NCI-H1930 (cell line): ENCODE measurements at regions not wholly inside any gene's neighbourhood (a gene's known extent, or its start where the extent isn't known, plus 50 kb on each side); places are given as distances from the start of the nearest gene placed in this dataset.

Experiments
- DNase-seq, 2 experiments: peaks; one replicate each; lab custom pipeline; 2025; lab: John Stamatoyannopoulos, UW

DNA sequence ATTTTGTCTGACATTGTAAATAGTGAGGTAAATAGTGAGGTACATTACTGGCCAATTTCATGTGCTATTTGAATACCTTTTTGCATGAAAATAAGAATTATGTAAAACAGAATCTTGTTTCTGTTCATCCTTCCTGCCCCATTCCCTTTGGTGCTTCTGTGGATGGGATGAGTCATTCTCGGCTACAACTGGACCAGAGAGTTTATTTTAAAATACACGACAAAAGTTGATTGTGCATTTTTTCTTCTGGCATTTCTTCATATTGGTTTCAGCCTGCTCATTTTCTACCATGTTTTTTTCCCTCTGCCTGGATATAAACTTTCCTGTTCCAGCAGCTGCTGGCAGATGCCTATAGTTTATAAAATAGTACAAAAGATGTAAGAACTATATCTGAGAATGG, 107.5 kb downstream of the CYSLTR2 start:
- no peak for DNase-seq

DNA sequence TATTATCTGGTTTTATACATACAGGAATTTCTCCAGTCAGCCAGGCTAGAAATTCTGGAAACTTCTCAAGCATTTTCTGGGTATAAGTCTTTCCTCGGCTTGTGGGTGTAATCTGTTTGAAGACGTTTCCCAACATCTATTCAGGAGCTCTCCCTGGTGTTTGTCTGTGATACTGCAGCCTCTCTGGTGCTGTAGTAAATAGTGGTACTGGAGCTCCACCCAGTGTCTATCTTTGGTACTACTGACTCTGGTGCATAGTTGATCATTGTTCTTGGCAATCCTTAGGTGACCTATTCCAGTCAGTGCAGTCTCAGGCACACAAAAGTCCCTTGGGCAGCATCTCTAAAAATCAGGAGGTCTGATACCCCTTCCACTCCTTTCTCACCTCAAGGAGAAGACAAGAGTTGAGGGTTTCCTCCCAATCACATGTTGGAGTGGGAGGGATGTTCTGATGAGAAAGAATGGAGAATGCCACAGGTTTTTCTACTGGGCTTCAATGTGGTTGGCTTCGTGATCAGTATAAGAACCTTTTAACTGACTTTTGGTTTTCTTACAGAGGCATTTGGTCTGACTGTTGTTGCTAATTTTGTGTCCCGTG, 115.5 kb downstream of the CYSLTR2 start:
- DNase-seq: peak; percentile 43 to 70

DNA sequence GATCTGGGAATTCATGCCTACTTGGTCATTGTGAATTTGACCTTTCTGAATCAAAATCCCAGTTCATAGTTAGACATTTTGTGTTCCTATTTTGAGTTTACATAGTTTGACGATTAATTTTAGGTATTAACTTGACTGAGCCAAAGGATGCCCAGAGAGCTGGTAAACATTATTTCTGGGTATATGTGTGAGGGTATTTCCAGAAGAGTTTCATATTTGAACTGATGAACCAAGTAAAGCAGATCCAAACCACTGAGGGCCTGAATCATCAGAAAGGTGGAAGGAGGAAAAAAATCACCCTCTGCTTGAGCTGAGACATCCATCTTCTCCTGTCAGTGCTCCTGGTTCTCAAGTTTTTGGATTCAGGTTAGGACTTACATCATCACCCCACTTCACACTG, 116.6 kb downstream of the CYSLTR2 start:
- no peak for DNase-seq

DNA sequence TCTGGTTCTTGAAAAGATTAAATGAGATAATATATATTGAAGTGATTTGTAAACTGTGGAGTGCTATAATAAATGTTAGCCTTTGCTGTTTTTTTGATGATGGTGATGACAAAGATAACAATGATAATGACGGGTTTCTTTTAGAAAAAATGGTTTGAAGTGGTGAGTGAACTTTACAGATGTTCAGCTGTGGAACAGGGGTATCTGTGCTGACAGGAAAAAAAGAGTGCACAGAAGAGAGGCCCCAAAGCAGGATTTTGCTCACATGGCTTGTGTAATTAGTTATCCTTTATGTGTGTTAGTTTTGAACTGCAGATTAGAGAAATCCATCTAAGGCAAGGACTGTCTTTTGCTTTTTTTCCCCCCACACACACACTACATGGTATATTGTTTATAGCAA, 119.2 kb downstream of the CYSLTR2 start:
- no peak for DNase-seq

DNA sequence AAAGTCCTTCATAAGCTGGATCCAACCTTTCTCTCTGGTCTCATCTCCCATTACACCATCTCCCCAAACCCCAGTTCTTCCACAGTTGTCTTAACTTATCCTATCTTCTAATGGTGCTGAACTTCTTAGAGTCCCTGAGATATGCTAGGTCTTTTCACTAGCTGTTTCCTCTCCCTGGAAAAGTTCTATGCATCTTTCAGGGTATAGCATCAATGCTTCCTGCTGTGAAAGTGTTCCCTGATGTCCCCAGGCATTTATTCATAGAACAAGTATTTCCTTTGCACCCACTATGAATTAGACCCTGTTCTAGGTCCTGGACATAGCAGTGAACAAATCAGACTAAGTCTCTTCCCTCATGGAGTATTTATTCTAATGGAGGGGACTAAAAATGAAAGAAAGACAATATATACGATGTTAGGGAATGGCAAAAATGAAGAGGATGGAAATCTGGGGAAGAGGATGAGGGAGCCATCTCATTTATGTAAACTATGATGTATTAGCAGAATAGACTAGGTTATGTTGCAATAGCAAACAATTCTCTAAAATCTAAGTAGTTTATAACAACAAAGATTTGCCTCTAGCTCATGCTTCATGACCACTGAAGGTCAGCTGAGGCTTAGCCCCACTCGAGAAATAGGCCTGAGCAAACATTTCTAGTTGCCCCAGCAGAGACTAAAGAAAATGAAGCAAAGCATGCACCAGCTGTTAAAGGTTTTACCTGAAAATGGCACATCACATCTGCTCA, 120.0 kb downstream of the CYSLTR2 start:
- DNase-seq: no peak

DNA sequence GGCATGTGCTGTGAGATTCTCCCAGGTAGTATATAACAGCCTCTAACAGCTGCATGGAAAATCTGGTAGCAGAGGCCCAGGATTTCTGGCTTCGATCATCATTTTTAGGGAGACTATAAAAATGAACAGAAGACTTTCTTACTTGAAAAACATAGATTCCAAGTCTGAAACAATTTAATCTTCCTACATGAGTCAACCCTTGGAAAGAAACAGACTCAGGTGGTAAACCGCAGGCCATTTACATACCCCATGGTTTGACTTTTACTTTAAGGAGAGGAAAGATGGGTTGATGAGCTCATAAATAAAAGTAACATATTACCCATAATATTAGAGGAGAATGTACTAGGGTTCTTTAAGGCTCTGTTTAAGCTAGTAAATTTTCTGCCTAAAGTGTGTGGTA, 121.6 kb downstream of the CYSLTR2 start:
- DNase-seq: no peak

DNA sequence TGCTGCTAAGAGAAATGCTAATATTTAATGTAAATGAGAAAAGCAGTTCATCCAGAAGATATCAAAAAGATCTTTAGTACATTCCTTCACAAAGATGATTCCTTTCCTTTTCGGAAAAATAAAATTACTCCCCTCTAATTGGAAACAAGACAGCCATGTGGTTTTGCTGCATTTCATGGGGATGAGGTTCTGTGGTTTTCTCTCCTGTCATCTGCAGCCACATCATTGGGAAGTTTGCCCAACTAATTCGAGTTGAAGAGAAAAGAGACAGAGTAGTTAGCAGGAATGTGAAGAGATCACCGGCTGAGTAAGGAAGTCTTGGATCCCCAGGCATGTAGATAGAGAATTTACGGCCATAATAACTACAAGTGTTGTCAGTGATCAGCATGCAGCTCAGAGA, 122.1 kb downstream of the CYSLTR2 start:
- no peak for DNase-seq

DNA sequence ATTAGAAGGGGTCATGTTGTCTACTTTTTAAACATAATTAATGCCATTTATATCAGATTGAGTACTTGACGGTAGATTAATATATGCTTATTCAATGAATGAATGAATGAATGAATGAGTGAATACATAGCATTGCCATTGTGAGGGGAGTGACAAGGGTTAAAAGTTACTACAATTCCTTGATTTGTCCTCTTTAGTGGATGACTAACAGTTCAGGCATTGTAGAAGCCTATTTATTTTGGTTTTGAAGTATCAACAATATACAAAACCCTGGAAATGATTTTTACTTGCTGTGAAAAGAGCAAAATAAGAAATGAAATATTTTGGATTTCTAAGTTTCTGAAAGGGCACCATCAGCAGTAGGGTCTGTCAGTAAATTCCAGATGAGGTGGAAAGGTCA, 122.7 kb downstream of the CYSLTR2 start:
- no peak for DNase-seq

DNA sequence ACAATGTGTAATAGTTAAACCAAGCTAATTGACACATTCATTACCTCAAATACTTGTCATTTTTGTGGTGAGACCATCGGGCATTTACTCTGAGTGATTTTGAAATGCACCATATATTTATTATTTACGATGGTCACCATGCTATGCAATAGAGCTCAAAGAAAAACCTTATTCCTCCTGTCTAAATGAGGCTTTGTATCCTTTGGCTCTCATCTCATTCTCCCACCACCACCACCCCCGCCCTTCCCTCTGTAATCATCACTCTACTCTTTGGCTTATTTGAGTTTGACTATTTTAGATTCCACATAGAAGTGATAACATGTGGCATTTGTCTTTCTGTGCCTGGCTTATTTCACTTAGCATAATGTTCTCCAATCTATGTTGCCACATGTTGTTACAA, 124.9 kb downstream of the CYSLTR2 start:
- DNase-seq: no peak

DNA sequence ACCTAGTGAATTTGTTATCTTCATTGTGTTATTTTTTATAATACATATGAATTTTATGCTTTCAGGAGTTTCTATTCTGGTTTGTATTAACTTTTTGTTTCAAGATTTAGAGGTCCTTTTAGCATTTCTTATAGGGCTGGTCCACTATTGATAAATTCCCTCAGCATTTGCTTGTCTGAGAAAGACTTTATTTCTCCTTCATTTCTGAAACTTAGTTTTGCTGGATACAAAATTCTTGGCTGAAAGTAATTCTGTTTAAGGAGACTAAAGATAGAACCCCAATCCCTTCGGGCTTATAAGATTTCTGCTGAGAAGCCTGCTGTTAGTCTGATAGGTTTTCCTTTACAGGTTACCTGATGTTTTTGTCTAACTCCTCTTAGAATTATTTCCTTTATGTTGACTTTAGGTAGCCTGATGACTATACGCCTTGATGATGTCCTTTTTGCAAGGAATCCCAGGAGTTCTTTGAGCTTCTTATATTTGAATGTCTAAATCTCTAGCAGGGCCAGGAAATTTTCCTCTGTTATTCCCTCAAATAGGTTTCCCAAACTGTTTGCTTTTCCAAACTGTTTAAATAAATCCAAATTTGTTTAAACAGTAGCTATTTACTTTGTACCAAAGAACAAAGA, 127.1 kb downstream of the CYSLTR2 start:
- DNase-seq: no peak

DNA sequence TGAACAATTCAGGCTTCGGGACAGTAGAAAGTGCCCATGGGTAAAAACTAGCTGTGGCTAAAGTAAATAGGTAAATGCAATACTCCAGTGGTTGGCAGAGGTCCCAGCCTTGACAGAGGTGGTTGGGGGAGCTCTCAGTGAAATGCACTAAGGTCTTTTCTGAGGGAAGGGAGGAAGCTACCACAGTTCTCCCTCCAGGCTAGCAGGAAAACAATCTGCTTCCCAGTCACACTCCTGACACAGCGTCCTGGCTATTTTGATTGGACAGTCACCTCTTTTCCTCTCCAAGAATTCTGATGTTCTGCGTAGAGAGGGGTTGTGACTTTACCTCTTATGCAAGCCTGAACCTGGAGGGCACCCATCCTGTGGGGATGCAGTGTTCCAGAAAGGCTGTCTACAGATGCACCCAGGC, 128.7 kb downstream of the CYSLTR2 start:
- DNase-seq: no peak

DNA sequence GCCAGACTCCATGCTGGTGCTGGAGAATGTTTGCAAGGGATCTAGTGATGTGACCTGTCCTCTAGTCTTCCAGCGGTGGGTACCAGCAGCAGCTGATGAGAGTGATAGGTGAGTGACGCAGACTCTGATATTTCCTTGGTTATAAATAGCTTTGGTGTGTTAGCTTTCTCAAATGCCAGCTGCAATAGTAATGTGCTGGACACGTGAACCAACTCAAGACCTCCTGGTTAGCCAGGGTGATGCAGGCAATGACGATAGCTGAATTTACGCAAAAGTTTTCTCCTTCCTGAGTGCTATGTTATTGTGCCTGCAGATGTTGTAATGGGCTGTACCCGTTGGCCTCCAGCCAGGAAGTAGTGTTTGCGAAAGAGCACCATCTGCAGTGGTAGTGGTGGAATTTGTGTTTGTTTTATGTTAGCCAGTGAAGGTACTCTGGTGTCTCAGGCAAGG, 129.5 kb downstream of the CYSLTR2 start:
- DNase-seq: no peak

DNA sequence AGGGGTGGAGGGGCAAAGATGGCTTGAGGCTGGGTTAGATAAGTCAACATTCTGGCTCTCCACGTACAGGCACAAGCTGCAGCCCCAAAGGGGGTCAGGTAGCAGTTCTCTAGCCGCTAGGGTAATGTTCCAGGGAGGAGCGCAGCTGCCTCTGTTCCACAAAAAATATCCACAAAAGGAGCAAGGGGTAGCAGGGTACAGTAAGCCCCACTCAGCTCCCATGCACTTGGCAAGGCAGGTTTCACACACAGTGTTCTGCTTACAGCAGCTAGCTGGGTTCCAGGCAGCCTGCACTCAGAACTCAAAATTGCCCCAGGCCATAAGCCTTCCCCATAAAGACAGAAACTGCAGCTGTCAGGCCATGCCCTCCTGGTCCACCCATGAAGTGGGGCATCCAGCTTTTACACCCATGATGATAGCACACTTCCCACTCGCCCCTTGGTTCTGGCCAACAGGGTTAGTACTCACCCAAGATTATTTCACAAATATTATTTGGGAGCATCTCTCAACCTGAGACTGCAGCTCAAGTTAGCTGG, 130.0 kb downstream of the CYSLTR2 start:
- no peak for DNase-seq

DNA sequence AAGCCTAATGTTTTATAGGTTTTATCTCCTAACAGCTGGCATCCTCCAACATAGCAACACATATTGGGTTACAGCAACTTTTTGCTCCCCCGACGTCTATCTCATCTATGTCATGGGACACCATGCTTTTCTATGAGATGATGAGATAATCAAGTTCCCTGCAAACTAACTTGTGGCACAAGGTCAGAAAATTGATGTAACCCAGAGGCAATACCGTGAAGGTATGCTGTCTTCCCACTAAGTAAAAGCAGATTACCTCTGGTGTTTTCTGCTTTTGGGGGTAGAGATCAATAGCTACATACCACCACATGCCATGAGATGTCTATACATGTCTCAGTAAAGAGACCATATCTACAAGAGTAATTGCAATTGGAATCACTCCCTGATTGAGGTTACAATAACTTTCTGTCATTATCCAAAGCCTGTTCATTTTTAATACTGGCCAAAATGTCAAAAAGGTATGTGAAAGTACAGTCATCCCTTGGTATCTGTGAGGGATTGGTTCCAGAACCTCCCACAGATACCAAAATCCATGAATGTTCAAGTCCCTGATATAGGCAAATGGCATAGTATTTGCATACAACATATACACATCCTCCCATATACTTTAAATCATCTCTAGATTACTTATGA, 131.3 kb downstream of the CYSLTR2 start:
- no peak for DNase-seq

DNA sequence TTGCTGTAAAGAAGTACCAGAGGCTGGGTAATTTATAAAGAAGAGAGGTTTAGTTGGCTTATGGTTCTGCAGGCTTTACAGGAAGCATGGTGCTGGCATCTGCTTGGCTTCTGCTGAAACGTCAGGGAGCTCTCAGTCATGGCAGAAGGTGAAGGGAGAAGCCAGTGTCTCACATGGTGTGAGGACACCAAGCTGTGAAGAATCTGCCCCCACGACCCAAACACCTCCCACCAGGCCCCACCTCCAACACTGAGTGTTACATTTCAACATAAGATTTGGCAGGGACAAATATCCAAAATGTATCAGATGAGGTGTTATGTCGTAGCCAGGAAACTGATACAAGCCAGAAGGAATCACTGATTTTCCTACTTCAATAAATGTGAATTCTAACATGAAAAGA, 136.5 kb downstream of the CYSLTR2 start:
- DNase-seq: no peak

DNA sequence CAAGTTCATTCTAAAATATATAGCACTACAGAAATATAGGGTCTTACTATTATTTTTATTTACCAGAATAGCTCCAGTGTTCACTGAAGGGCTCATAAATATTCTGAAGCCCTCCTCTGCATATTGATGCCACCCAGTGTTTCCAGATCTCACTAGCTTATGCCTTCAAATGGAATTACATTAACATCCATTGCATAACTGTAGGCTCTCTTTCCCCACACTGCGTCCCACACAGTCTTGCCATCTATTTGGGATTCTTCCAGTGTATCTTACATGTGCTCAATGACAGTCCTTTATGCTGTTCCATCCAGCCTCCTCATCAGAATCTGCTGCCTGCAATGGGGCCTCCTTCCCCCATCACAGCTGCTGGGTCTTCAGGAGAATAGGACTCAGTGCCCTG, 137.2 kb downstream of the CYSLTR2 start:
- no peak for DNase-seq

DNA sequence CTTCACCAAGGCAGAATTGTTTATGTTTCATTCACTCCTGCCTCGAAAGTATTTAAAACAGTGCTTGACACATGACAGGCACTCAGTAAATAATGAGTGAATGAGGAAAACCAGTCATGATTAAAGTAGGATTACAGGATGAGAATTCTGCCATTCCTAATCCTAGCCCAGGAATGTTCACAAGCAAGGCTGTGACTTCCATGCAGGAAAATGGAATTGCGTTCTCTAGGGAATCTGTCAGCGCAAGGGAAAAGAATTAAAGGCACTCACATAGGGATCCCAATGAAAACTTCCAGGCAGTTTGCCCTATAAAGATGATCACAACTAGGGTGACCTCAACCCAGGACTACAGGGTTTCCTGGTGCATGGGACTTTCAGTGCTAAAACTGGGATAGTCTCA, 143.4 kb downstream of the CYSLTR2 start:
- DNase-seq: no peak

DNA sequence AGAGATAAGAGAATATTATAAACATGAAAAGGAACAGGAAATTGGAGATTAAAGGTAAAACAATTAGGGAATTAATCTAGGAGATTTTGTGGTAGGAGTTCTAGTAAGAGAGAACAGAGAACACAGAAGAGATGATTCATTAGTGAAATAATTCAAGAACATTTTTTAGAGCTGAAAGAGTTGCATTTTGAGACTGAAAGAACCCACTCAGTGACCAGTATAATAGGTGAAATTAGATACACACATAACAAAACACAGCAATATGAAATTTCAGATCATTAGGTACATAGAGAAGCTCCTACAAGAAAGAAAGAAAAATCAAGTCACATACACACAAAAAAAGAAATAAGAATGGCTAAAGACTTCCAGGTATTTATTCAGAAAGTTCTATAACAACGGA, 144.0 kb downstream of the CYSLTR2 start:
- no peak for DNase-seq

DNA sequence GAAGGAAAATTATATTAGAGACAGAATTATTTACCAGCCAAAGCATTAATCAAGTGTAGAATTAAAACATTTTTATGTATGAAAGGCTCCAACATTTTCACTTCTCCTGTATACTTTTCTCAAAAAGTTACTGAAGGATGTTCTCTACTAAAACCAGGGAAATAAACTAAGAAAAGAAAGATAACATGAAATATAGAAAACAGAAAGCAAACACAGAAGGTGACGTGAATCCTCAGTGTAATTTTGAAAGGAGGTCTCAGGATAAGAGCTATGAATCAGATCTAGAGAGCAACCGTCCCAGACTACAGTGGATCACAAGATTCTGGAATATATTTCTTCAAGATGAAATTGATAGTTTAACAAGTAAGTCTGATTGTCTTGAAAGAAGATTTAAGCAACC, 144.5 kb downstream of the CYSLTR2 start:
- DNase-seq: no peak

DNA sequence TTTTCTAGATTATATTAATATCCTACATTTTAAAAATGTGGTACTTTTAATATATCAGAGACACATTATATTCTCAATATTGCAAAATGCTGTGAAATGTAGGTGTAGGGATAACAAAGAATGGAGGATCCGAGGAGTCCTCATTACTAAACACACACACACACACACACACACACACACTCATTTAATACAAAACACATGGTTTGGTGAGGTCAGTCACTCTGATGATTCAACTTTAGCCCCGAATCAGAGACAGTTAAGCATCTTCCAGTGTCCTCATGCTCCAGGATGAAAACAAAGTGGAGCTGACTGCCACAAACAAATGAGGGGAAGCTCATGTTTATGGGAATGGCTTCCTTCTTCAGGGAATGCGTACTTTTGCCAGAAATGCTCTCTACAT, 147.5 kb downstream of the CYSLTR2 start:
- no peak for DNase-seq

DNA sequence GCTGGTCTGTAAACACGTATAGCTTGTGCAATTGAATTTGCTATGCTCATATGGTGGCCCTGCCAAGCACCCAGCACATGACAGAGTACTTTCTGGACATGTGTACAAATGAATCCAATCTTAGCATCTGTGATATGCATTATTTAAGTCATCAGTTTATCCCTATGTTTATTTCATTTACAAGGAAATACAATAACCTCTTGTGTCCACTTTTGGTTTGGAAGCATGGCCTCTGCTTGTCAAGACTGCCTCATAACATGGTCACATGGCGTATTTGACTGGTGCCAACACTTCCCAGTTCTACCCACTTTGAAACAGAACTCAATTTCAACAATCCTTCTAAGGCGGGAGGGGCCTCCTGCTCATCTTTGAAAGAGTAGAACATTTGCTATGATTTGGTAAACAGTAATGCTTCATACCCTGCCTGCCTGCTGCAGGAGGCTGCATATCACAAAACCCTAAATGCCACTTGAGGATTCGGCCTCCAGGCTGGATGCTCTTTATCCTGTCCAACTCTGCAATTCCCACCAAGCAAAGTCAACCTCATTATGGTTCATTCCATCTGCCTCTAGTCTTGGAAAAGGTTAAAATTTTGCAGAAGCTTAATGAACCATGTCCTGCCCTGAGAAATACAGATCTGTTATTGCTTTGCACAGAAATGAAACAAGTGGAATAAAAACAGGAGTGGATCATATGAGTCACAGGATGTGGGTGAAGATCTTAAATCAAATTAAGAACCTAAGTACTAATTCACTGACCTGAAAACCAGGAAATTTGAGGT, 151.3 kb downstream of the CYSLTR2 start:
- no peak for DNase-seq

DNA sequence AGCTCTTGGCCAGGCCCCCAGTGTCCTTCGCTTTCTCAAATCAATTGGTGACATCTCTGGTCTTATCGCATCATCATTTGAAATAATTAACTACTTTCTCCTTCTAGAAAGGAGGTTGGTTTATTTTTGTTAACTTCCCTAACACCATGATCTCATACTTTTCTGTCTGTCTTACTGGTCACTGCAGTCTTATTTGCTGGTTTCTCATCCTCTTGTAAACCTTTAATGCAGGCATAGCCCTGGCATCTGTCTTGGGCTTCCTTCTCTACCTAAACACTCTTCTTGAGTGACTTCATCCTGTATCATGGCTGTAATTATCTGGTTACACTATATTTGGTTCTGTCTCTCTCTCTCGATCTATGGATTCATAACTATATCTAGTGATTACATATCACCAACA, 152.8 kb downstream of the CYSLTR2 start:
- DNase-seq: no peak
